ENCODE measurements at regions not wholly inside any gene's neighbourhood (a gene's known extent, or its start where the extent isn't known, plus 50 kb on each side); places are given as distances from the start of the nearest gene placed in this dataset.

GRCh38 chr2:136572335-136572734 is 193.0 kb upstream of the THSD7B start:
- no peak for DNase-seq (ENCODE audit: low read depth)

DNA sequence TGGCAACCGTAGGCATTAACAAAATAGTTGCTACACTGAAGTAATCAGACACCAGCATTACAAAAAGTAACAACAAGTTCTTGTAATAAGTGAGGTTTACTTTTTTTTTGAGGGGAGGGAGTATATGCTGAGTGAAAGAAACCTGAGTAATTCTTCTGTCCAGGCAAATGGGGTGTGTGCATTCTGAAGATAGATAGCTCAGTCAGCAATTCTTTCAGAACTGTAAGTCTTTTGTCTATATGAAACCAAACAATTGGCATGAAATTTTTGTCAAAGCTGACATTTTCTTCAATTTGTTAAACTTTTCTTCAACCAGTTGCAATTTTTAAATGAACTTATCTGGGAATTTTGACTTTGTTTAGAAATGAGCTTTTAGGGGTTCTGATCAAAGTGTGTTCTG is 208.1 kb upstream of the THSD7B start:
- DNase-seq (ENCODE audit: low read depth), result no peak

GRCh38 chr2:136550181-136550580 is 215.2 kb upstream of the THSD7B start:
- DNase-seq (ENCODE audit: low read depth), result no peak

GRCh38 chr2:136539355-136539754 is 226.0 kb upstream of the THSD7B start:
- DNase-seq (ENCODE audit: low read depth), result no peak

GRCh38 chr2:136538489-136538888 is 226.9 kb upstream of the THSD7B start:
- DNase-seq (ENCODE audit: low read depth), result no peak

DNA sequence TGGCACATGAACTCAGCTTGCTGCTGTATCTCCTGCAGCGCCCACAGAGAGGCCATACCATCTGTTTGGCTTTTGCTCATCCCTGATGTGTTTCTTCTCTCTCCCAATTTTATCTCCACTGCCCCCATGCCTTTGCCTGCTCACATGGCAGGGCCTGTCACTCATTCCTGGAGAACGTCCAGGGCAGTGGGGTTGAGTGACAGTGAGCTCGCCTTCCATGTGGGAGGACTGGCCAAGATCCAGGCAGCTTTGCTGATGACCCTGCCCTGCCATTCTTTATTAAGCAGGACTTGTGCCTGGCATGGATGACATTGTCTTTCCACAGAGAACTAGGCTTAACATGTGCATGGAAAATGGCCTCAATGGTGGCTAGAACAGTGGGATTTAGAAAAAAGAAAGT is 230.5 kb upstream of the THSD7B start:
- DNase-seq (ENCODE audit: low read depth), result no peak

DNA sequence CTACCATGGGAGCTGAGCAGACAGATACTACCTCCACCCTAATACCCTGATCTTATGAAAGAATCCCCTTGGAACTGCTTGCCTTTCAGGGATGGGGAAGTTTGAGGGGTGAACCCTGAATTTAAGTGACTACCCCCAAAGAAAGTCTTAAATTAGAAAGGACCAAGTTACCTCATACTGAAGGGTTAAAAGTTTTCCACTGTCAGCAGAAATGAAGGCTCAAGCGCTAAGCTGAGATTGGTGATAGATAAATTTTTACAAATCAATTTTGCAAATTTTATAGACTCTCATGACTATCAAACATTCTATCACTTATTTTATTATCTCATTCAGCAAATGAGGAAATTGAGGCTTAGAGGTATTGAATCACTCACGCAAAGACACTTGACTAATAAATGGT is 233.2 kb upstream of the THSD7B start:
- DNase-seq (ENCODE audit: low read depth), result no peak

DNA sequence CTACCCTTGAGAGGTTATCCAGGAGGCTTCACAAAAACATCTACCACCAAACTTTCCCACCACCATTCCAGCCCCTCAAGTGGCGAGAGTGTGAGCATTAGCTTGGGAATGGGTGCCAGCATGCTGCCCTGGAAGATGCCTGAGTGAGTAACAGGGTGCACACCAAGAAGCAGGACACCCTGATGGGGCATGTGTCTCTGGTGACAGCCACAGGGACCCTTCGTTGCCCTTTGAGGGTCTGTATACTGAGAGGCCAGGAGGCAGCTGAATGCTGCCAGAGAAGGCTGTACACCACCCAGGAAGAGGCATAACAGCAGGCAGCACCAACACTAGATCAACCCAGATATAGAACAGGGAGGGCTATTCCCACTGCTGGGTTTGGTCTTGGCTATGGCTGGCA is 233.6 kb upstream of the THSD7B start:
- no peak for DNase-seq (ENCODE audit: low read depth)

- no peak for DNase-seq (ENCODE audit: low read depth)
Measured at GRCh38 chr2:136530146-136530545, 235.2 kb upstream of the THSD7B start.

GRCh38 chr2:136527560-136527959 is 237.8 kb upstream of the THSD7B start:
- DNase-seq (ENCODE audit: low read depth), result no peak

- DNase-seq (ENCODE audit: low read depth), result no peak
Measured at GRCh38 chr2:136522724-136523123, 242.6 kb upstream of the THSD7B start.

GRCh38 chr2:136517716-136518115 is 247.6 kb upstream of the THSD7B start:
- DNase-seq (ENCODE audit: low read depth), result no peak

DNA sequence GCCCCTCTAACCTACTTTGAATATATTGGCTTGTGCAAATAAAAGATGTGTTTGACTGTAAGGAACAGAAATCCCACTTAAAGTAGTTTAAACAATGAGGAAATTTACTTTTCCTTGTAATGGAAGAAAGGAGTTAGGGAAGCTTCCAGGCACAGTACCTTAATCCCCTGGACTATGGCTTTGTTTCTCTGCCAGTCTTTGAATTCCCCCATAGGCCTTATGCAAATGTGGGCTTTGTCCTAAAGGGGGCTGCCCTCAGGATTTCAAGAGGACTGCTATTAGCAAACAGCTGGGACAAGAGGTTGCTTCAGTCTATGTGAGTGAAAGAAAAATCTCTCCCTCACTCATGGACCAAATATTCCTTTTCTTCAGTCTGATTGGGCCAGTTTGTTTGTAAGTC is 255.1 kb upstream of the THSD7B start:
- DNase-seq (ENCODE audit: low read depth), result no peak

GRCh38 chr2:136505462-136505861 is 259.9 kb upstream of the THSD7B start:
- DNase-seq (ENCODE audit: low read depth), result no peak

- no peak for DNase-seq (ENCODE audit: low read depth)
Measured at GRCh38 chr2:136502660-136503059, 262.7 kb upstream of the THSD7B start.

DNA sequence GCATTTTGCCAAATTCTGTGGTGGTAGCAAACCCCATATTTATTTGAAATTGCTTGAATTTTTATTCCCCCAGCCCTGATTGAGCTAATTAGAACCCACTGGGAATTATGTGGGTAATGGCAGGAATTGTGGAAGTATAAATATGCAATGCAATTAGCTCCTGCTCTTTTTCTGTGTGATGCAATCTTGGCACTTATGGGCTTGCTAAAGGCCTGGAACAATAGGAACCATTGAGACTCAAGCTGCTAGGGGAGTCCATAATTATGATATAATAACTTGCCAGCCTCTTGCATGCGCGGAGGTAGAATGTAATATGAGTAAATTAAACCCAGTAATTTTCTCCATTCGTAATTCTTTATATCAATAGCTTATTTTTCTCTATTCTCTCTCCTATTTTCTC is 267.6 kb upstream of the THSD7B start:
- no peak for DNase-seq (ENCODE audit: low read depth)

DNA sequence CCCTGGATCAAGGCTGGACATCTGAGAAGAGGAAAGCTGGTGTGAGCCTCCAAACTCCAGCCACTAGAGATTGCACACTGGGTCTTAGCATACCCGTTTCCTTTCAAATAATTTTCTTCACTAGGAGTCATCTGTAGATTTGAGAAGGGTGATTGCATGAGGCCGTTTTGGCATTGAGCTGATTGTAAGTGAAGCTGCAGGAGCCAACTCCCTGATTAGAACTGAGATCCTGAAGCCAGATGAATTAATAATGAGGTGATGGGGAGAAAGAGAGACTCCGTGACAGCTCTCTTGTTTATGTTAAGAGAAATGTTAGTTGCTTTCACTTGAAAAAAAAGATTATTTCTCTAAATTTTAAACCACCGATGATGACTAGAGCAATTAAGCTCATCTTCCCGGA is 268.4 kb upstream of the THSD7B start:
- DNase-seq (ENCODE audit: low read depth), result no peak

GRCh38 chr2:136495636-136496035 is 269.7 kb upstream of the THSD7B start:
- no peak for DNase-seq (ENCODE audit: low read depth)

GRCh38 chr2:136492901-136493300 is 272.4 kb upstream of the THSD7B start:
- DNase-seq (ENCODE audit: low read depth), result no peak

DNA sequence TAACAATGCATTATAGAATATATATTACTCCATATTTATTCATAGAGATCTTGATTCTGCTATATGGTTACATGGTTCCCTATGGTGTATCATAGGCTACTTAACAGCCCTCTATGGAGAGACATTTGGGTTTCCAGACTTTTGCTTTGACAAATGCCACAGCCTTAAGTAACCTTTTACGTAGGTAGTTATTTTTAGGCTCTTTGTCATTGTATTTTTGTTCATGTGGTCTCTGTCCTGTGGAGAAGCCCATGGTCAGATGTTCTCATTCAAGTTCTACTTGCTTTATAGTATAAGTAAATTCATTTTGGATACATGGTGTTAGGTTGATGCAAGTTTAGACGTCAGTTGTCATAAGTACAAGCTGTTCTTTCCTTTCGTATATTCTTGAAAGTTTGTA is 275.2 kb upstream of the THSD7B start:
- DNase-seq (ENCODE audit: low read depth), result no peak

- no peak for DNase-seq (ENCODE audit: low read depth)
Measured at GRCh38 chr2:136487421-136487820, 277.9 kb upstream of the THSD7B start.

DNA sequence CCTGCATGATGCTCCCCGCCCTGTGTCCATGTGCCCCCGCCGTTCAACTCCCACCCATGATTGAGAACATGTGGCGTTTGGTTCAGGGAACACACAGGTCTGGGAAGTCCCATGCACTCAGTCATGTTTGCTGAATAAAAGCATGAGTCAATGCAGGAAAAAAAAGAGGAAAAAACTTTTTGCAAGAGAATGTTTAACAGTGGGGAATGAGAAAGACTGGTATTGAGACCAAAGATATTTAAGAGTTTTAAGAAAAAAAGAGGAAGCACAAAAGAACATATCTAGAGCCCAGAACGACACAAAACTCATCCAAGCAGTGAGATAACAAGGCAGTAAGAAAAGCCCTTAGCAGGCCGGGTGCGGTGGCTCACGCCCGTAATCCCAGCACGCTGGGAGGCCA is 279.2 kb upstream of the THSD7B start:
- DNase-seq (ENCODE audit: low read depth), result no peak

GRCh38 chr2:136482966-136483365 is 282.4 kb upstream of the THSD7B start:
- no peak for DNase-seq (ENCODE audit: low read depth)

DNA sequence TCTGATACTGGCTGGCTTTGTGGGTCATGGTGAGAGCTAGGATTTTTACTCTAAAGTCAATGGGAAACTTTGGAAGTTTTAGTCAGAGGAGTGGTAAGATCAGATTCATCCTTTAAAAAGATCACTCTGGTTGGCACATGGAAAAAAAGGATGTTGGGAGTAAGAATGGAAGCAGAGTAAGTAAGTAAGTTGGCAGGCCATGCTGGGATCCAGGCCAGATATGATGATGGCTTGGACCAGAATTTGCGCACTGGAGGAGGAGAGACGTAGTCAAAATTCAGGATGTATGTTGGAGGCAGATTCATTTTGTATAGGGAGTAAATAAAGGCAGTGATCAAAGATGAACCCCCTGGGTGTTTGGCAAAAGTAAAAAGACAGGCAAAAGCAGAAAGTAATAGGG is 283.3 kb upstream of the THSD7B start:
- DNase-seq (ENCODE audit: low read depth), result no peak

- no peak for DNase-seq (ENCODE audit: low read depth)
Measured at GRCh38 chr2:136479696-136480095, 285.6 kb upstream of the THSD7B start.
